Panc1 (cell line): ENCODE measurements at regions not wholly inside any gene's neighbourhood (a gene's known extent, or its start where the extent isn't known, plus 50 kb on each side); places are given as distances from the start of the nearest gene placed in this dataset.

Source experiments
- ATAC-seq: fragments of 200-7000 bp; cut with Tn5 transposase; 2 replicates; pipeline ENCODE4 v1.9.1; 2020; ENCODE audit warnings: mild to moderate bottlenecking, moderate library complexity
- BruUV-seq: library from RNA; stranded (reverse); fragments of 400-500 nt; replicated peaks from 2 replicates; lab custom pipeline; 2021; lab: Mats Ljungman, UMichigan
- CTCF ChIA-PET: fragments of 300-600 bp; sonication (Branson Sonifier 250); formaldehyde crosslinking; loops from one replicate; lab custom pipeline; 2022; ENCODE audit warnings: antibody characterized with exemption; lab: Charles Lee
- POLR2A ChIA-PET: fragments of 300-600 bp; sonication (Branson Sonifier 250); formaldehyde crosslinking; loops from one replicate; lab custom pipeline; 2022; ENCODE audit warnings: antibody characterized with exemption; lab: Charles Lee
- DNase-seq: peaks from one replicate; pipeline ENCODE4 v3.0.0-alpha.2; 2010; ENCODE audit warnings: low read depth, low spot score
- H3K27ac ChIP-seq: 2 replicates; pipeline ENCODE4 v1.5.1; 2011; ENCODE audit warnings: mild to moderate bottlenecking, low read length, inconsistent platforms
- H3K27me3 ChIP-seq: fragments of 200-500 bp; sonication (Bioruptor generic); 2 replicates; pipeline ENCODE4 v1.6.0; 2014; ENCODE audit warnings: low read length, inconsistent platforms; ENCODE audit not compliant: control insufficient read depth, insufficient read depth
- H3K36me3 ChIP-seq: fragments of 200-500 bp; sonication (Bioruptor generic); 2 replicates; pipeline ENCODE4 v1.5.1; 2014; ENCODE audit warnings: inconsistent platforms, mild to moderate bottlenecking, low read length, moderate library complexity; ENCODE audit not compliant: control insufficient read depth, insufficient read depth
- H3K4me1 ChIP-seq: 2 replicates; pipeline ENCODE4 v1.5.1; 2011; ENCODE audit warnings: inconsistent platforms, mild to moderate bottlenecking, low read length, moderate library complexity; ENCODE audit not compliant: control insufficient read depth, insufficient read depth
- H3K4me3 ChIP-seq, 2 experiments: 2 replicates each; pipeline ENCODE4 v1.5.1; 2011 to 2012; ENCODE audit warnings: low read depth in 2 of 2, low read length in 2 of 2, mild to moderate bottlenecking in 2 of 2, inconsistent platforms in 1 of 2, moderate library complexity in 1 of 2
- H3K9me3 ChIP-seq: fragments of 200-500 bp; sonication (Bioruptor generic); 2 replicates; pipeline ENCODE4 v1.5.1; 2014; ENCODE audit warnings: low read depth, mild to moderate bottlenecking, inconsistent platforms, low read length, moderate library complexity; ENCODE audit not compliant: control insufficient read depth, insufficient read depth
- CTCF ChIP-seq: fragments of 450-650 bp; IDR thresholded peaks from 2 replicates; pipeline ENCODE4 v1.5.1; 2017; ENCODE audit warnings: mild to moderate bottlenecking
- POLR2AphosphoS5 ChIP-seq: IDR thresholded peaks from 2 replicates; pipeline ENCODE4 v1.6.1; 2012; ENCODE audit warnings: mild to moderate bottlenecking, low read depth, low read length, moderate library complexity
- SIN3A ChIP-seq: IDR thresholded peaks from 2 replicates; pipeline ENCODE4 v1.6.1; 2012; ENCODE audit warnings: low read depth, mild to moderate bottlenecking, low read length, moderate library complexity, borderline replicate concordance; ENCODE audit not compliant: insufficient read depth
- TCF7L2 ChIP-seq: IDR thresholded peaks from 2 replicates; pipeline ENCODE4 v1.6.1; 2011; ENCODE audit warnings: mild to moderate bottlenecking, low read depth, low read length, inconsistent platforms
- in situ Hi-C: cut with HindIII; loops from 2 replicates; pipeline ENCODE4 v1.10.0; 2016; ENCODE audit warnings: low sequenced_read_pairs, low pct_unique_long_range_greater_than_20kb
- intact Hi-C: fragments of 100-400 bp; cut with micrococcal nuclease; formaldehyde crosslinking; loops from one replicate; pipeline ENCODE4 v1.10.0; 2022; ENCODE audit not compliant: unreplicated experiment
- TF ChIP-seq, protein P1 (sequence below), 2 experiments: IDR thresholded peaks; 2 replicates each; pipeline ENCODE4 v1.6.1; 2011 to 2012; ENCODE audit warnings: low read depth in 2 of 2, control low read depth in 1 of 2, low read length in 1 of 2, mild to moderate bottlenecking in 1 of 2, moderate library complexity in 1 of 2; ENCODE audit not compliant: insufficient read depth in 1 of 2

DNA sequence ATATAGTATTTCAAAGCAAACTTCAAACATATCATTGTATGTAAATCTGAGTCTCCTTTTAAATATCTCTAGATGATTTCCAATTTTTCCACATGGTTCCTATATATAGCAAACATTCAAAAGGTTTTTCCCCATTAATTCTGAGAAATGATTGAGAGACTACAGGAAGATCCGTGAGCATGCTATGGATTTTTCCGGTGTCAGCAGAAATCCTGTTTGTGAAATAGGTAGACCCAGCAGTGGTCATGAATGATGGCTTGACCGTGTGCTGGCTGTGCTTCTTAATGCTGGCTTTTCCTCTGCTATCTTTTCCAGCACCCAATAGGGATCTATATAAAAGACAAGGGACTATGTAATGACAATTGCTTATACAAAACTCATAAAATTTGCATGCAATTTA lies 485.3 kb downstream of the PSAT1 start:
- ChIA-PET CTCF (no interaction called here), POLR2A (no interaction called here)
- Histone ChIP-seq H3K4me1 (no peaks in the 10 kb centered on the region), H3K9me3 (no peaks in the 10 kb centered on the region), H3K36me3 (no peaks in the 10 kb centered on the region), H3K4me3 (no peak overlapping the region), H3K27ac (no peak overlapping the region), H3K27me3 (no peaks in the 10 kb centered on the region)
- in situ Hi-C loops, result no loop called here
- no TSS peak for BruUV-seq
- TF ChIP-seq, protein P1, sequence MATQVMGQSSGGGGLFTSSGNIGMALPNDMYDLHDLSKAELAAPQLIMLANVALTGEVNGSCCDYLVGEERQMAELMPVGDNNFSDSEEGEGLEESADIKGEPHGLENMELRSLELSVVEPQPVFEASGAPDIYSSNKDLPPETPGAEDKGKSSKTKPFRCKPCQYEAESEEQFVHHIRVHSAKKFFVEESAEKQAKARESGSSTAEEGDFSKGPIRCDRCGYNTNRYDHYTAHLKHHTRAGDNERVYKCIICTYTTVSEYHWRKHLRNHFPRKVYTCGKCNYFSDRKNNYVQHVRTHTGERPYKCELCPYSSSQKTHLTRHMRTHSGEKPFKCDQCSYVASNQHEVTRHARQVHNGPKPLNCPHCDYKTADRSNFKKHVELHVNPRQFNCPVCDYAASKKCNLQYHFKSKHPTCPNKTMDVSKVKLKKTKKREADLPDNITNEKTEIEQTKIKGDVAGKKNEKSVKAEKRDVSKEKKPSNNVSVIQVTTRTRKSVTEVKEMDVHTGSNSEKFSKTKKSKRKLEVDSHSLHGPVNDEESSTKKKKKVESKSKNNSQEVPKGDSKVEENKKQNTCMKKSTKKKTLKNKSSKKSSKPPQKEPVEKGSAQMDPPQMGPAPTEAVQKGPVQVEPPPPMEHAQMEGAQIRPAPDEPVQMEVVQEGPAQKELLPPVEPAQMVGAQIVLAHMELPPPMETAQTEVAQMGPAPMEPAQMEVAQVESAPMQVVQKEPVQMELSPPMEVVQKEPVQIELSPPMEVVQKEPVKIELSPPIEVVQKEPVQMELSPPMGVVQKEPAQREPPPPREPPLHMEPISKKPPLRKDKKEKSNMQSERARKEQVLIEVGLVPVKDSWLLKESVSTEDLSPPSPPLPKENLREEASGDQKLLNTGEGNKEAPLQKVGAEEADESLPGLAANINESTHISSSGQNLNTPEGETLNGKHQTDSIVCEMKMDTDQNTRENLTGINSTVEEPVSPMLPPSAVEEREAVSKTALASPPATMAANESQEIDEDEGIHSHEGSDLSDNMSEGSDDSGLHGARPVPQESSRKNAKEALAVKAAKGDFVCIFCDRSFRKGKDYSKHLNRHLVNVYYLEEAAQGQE (IDR thresholded peaks at IDR 0.05; ENCODE audit: insufficient read depth in 1 of 2, low read depth in 2 of 2, low read length in 1 of 2), result no peak
- TF ChIP-seq SIN3A (no peak), CTCF (no peak), TCF7L2 (no peak), POLR2AphosphoS5 (no peak)
- ATAC-seq (no peak), DNase-seq (no peak)
- intact Hi-C loops, result no loop called here

GRCh38 chr9:78782858-78783257 lies 485.9 kb downstream of the PSAT1 start:
- POLR2A ChIA-PET, result no interaction called here
- CTCF ChIA-PET, result no interaction called here
- TF ChIP-seq, protein P1 (IDR thresholded peaks at IDR 0.05; ENCODE audit: insufficient read depth in 1 of 2, low read depth in 2 of 2, low read length in 1 of 2), result no peak
- no peak for TF ChIP-seq TCF7L2
- TF ChIP-seq CTCF, result no peak
- no peak for TF ChIP-seq POLR2AphosphoS5
- no peak for TF ChIP-seq SIN3A
- Histone ChIP-seq H3K4me3 (no peak overlapping the region), H3K27ac (no peak overlapping the region), H3K4me1 (no peaks in the 10 kb centered on the region), H3K9me3 (no peaks in the 10 kb centered on the region), H3K36me3 (no peaks in the 10 kb centered on the region), H3K27me3 (no peaks in the 10 kb centered on the region)
- in situ Hi-C loops (no loop called here), intact Hi-C loops (no loop called here)
- DNase-seq (no peak), ATAC-seq (no peak)
- BruUV-seq, result no TSS peak
